Mononuclear cell (primary cell): ENCODE measurements at regions not wholly inside any gene's neighbourhood (a gene's known extent, or its start where the extent isn't known, plus 50 kb on each side); places are given as distances from the start of the nearest gene placed in this dataset.

ENCODE experiments used
- H3K27me3 ChIP-seq: 2 replicates; pipeline ENCODE4 v1.6.0; 2011; ENCODE audit warnings: low read length, control low read depth; ENCODE audit not compliant: insufficient read depth
- H3K4me1 ChIP-seq: 2 replicates; pipeline ENCODE4 v1.5.1; 2011; ENCODE audit warnings: mild to moderate bottlenecking, low read length, control low read depth; ENCODE audit not compliant: insufficient read depth
- H3K4me3 ChIP-seq: 2 replicates; pipeline ENCODE4 v1.5.1; 2011; ENCODE audit warnings: mild to moderate bottlenecking, low read length, moderate library complexity
- H3K9me3 ChIP-seq: 2 replicates; pipeline ENCODE4 v1.5.1; 2011; ENCODE audit warnings: low read depth, mild to moderate bottlenecking, control low read depth, low read length

GRCh38 chr12:92294676-92295440 lies 149.2 kb upstream of the BTG1 start:
- H3K27me3 ChIP-seq: no peaks in the 10 kb centered on the region

GRCh38 chr12:92292016-92292415 lies 146.4 kb upstream of the BTG1 start:
- no peaks in the 10 kb centered on the region for H3K9me3 ChIP-seq
- peaks cover 4% of the 10 kb centered on the region for H3K4me1 ChIP-seq
- H3K27me3 ChIP-seq: no peaks in the 10 kb centered on the region
- no peak overlapping the region for H3K4me3 ChIP-seq

More at GRCh38 chr12:92294676-92295440, 149.2 kb upstream of the BTG1 start:
- H3K9me3 ChIP-seq: no peaks in the 10 kb centered on the region
- H3K4me3 ChIP-seq: no peak overlapping the region
- H3K4me1 ChIP-seq: peaks cover 32% of the 10 kb centered on the region

DNA sequence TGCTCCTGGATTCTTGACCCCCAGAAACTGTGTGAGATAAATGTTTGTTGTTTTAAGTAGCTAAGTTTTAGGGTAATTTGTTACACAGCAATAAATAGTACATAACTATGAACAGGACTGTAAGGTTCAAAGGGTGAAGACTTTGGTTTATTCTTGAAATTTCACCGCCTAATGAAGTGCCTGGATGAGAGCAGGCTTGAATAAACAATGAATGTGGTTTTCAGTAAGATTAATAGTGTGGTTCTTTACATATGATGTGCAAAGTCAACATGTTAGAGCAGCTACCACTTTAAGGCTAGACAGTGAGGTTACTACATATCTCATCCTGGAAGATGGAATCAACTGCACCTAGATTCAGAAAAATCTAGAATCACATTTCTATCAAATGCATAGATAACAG lies 145.2 kb upstream of the BTG1 start:
- no peak overlapping the region for H3K4me3 ChIP-seq
- no peaks in the 10 kb centered on the region for H3K9me3 ChIP-seq
- H3K27me3 ChIP-seq: no peaks in the 10 kb centered on the region
- no peaks in the 10 kb centered on the region for H3K4me1 ChIP-seq

- Histone ChIP-seq H3K27me3 (no peaks in the 10 kb centered on the region), H3K4me3 (no peak overlapping the region), H3K4me1 (no peaks in the 10 kb centered on the region), H3K9me3 (no peaks in the 10 kb centered on the region)
These were observed 144.7 kb upstream of the BTG1 start for GRCh38 chr12:92290350-92290695.

DNA sequence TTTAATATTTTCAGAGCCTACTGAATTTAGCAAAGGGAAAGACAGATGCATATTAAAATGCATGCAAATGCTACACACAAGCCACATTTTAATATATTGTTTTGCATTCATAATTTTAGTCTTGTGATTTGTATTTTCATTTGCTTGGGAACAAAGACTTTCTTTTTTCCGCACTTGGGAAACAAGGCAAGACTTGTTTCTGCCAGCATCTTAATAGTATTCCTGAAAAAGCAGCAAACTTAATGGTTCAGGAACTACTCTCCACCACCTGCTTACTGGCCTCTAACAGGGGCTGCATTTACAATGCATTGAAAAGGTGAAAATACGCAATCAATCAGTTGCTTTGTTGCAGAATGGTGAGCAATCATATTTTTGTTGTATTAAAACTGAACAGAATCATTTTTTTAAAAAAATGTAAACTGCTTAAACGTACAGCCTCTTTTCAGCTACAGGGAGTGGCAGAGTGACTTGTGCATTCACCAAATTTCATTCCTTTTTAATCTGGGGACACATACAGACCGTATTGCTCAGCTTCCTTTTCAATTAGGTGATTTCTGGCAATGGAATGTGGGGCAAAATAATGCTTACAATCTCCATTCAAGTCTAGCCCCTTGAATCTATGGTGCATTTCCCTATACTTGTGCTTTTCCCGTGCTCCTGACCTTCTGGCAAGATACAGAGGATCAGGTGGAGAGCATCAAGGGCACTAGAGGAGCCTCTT lies 144.1 kb upstream of the BTG1 start:
- Histone ChIP-seq H3K9me3 (no peaks in the 10 kb centered on the region), H3K27me3 (no peaks in the 10 kb centered on the region)

GRCh38 chr12:92288561-92288960 lies 142.9 kb upstream of the BTG1 start:
- Histone ChIP-seq H3K27me3 (no peaks in the 10 kb centered on the region), H3K9me3 (no peaks in the 10 kb centered on the region), H3K4me3 (no peak overlapping the region), H3K4me1 (no peaks in the 10 kb centered on the region)

More for the DNA sequence above, 144.1 kb upstream of the BTG1 start:
- no peaks in the 10 kb centered on the region for H3K4me1 ChIP-seq
- no peak overlapping the region for H3K4me3 ChIP-seq

DNA sequence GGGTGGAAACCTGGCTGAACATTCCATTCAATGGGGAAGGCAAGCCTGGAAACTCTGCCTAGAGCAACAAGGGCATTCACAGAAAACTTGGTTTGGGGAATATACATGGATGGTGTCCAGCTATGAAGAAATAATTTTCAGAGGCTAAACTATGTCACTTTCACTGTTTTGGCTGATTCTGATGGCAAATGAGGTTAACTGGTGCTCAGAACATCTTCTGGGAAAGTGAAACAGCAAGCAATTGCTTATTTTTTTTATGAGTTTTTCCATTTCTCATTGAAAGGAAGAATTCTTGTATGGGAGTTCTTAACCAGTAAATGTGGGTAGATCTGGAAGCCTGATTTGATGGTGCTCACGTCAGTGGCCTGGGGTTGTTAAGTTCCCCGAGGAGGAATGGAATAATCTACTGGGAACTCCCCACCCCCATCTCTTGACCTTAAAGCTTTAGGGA lies 132.8 kb upstream of the BTG1 start:
- no peak overlapping the region for H3K4me3 ChIP-seq
- no peaks in the 10 kb centered on the region for H3K9me3 ChIP-seq
- H3K4me1 ChIP-seq: peaks cover 6% of the 10 kb centered on the region
- H3K27me3 ChIP-seq: no peaks in the 10 kb centered on the region

GRCh38 chr12:92277795-92278194 lies 132.1 kb upstream of the BTG1 start:
- Histone ChIP-seq H3K4me3 (no peak overlapping the region), H3K9me3 (no peaks in the 10 kb centered on the region), H3K4me1 (peaks cover 6% of the 10 kb centered on the region), H3K27me3 (no peaks in the 10 kb centered on the region)

DNA sequence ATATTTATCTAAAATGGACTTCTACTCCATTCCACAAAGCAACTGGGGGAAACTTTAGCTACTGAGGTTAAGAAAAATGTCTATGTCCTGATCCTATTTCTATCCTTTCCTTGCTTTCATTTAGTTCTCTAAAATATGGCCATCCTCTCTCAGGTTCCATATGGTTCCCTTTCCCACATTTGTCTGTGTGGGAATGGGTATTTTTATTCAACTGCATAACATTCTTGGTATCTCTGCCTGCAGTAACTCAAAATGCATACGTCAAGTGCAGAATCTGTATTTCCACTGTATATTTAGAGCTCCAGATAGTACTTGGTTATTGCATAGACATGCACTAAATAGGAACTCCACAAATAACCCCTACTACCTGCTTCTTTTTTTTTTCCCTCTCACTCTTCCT lies 130.6 kb upstream of the BTG1 start:
- Histone ChIP-seq H3K9me3 (no peaks in the 10 kb centered on the region), H3K4me1 (peaks cover 6% of the 10 kb centered on the region), H3K27me3 (no peaks in the 10 kb centered on the region), H3K4me3 (no peak overlapping the region)

GRCh38 chr12:92275443-92276154 lies 130.0 kb upstream of the BTG1 start:
- no peak overlapping the region for H3K4me3 ChIP-seq

DNA sequence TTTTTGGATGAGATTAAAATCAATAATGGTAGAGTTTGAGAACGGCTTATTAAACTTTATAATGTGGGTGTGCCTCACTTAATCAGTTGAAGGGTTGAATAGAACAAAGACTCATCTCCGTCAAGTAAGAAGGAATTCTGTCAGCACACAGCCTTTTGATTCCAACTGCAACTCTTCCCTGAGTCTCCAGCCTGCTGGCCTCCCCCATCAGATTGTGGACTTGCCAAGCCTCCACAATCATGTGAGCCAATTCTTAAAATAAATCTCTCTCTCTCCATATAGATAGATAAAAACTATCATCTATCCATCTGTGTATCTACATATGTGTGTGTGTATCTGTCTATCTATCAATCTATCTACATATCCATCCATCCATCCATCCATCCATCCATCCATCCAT lies 127.4 kb upstream of the BTG1 start:
- Histone ChIP-seq H3K27me3 (no peaks in the 10 kb centered on the region), H3K9me3 (no peaks in the 10 kb centered on the region), H3K4me3 (no peak overlapping the region), H3K4me1 (peaks cover 6% of the 10 kb centered on the region)

More at GRCh38 chr12:92275443-92276154, 130.0 kb upstream of the BTG1 start:
- Histone ChIP-seq H3K9me3 (no peaks in the 10 kb centered on the region), H3K4me1 (peaks cover 6% of the 10 kb centered on the region), H3K27me3 (no peaks in the 10 kb centered on the region)

- Histone ChIP-seq H3K4me3 (no peak overlapping the region), H3K9me3 (no peaks in the 10 kb centered on the region), H3K27me3 (no peaks in the 10 kb centered on the region), H3K4me1 (peaks cover 6% of the 10 kb centered on the region)
These were observed 126.7 kb upstream of the BTG1 start for GRCh38 chr12:92272061-92272964.

DNA sequence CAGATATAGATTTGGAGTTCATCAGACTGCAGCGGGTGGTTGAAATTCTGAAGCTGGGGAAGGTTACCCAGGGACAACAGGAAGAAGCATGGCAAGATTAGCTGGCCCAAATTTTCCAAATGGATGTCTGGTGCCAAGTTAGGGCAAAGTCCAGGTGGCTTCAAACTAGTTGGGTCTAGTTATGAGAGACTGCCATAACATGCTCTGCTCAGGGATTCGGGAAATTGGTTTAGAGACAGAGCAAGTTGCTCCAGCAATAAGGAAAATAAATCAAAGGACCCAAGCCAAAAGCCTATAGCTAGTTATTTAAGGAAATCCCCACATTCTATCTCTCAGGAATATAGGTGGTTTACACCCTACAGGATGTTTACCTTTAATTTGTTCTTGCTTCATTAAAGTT lies 125.7 kb upstream of the BTG1 start:
- H3K4me3 ChIP-seq: no peak overlapping the region
- H3K27me3 ChIP-seq: no peaks in the 10 kb centered on the region

DNA sequence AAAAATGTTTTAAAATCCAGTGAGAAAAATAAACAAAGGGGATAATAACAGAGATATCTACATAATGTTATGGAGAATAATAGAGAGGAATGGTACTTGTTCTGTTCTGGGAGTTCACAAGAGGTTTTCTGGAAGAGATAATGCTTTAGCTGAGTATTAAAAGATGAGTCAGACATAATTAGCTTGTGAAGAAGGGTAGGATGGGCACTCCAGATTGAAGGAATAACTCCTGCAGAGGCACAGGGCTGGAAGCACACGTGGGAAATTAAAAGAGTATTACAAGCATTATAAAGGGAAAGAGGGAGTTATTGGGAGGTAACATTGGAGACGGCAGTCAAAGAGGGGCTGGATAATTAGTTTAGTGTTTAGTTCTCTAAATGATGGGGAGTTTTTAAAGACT lies 124.9 kb upstream of the BTG1 start:
- Histone ChIP-seq H3K4me1 (peaks cover 3% of the 10 kb centered on the region), H3K27me3 (no peaks in the 10 kb centered on the region), H3K4me3 (no peak overlapping the region), H3K9me3 (no peaks in the 10 kb centered on the region)

More for the DNA sequence above, 125.7 kb upstream of the BTG1 start:
- Histone ChIP-seq H3K4me1 (peaks cover 6% of the 10 kb centered on the region), H3K9me3 (no peaks in the 10 kb centered on the region)
